GM13976 (cell line): ENCODE measurements at regions not wholly inside any gene's neighbourhood (a gene's known extent, or its start where the extent isn't known, plus 50 kb on each side); places are given as distances from the start of the nearest gene placed in this dataset.

Source experiments
- DNase-seq: peaks from one replicate; pipeline ENCODE4 v3.0.0; 2012; ENCODE audit warnings: low spot score
- CTCF ChIP-seq: IDR thresholded peaks from 2 replicates; pipeline ENCODE4 v1.5.1; 2012; ENCODE audit warnings: borderline replicate concordance, mild to moderate bottlenecking; ENCODE audit not compliant: insufficient read depth; ENCODE audit errors: extremely low read depth, missing control alignments, control extremely low read depth
- in situ Hi-C: fragments of 300-500 bp; cut with MboI; formaldehyde crosslinking; loops from one replicate; pipeline ENCODE4 v1.12.0; 2022; ENCODE audit warnings: low sequenced_read_pairs, mixed read lengths, inconsistent platforms; ENCODE audit not compliant: unreplicated experiment

DNA sequence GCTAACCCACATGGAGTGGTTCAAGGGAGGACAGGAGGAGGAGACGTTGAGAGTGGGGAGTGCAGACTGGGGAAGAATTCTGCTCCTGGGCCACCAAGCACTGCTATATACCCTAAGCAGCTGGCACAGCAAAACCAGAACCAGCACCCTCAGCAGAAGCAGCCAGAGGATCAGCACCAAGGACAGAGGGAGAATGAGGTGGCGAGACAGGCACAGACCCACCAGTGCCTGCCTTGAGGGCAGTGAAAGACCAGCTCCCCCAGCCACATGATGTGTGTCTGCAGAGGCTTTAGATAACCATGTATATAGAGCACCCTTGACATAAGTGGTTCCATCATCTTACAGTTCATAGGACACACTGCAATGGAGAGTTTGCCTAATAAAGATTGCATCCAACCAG lies 319.0 kb downstream of the GABRB3 start:
- no peak for TF ChIP-seq CTCF
- in situ Hi-C loops = no loop called here
- no peak for DNase-seq

DNA sequence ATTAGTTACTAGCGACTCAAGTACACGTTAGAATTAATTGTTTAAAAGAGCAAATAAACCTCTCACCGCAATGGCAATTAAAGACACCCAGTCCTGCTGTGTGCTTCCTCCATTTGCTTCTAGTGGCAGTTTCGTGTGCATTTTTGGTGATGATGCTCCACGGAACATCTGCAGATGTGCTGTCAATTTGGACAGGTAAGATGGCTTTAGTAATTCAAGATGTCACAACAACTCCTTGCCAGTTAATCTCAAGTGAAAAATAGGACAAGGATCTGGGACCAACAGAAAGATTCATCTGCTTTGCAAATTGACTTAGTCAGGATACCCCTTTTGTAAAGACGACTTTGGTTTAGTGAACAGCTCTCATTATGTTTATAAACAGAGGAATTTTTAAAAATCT lies 320.9 kb downstream of the GABRB3 start:
- no peak for DNase-seq
- in situ Hi-C loops = no loop called here
- no peak for TF ChIP-seq CTCF

- no peak for TF ChIP-seq CTCF
- in situ Hi-C loops = no loop called here
- no peak for DNase-seq
Measured at GRCh38 chr15:26449291-26449690, 323.6 kb downstream of the GABRB3 start.

DNA sequence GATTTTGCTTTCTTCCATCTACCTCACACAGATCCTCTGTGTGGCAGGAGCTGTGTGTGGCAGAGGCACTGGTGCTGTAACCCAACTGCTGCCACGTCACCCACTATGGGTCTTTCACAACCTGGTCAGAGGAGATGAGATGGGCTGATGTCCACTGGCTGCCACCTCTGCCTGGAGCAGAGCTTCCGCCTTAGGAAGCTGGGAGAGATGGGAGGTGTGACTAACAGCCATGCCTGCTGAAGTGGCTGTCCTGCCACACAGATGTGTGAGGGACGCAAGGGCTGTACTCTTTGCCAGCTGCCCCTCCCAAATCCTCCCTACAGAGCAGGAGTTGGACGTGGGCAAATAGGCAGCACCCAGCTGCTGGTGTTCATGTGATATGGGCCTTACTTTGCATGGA lies 329.5 kb downstream of the GABRB3 start:
- in situ Hi-C loops = no loop called here
- no peak for TF ChIP-seq CTCF
- DNase-seq = no peak

GRCh38 chr15:26442680-26443079 lies 330.2 kb downstream of the GABRB3 start:
- no peak for DNase-seq

GRCh38 chr15:26439681-26440080 lies 333.2 kb downstream of the GABRB3 start:
- no peak for TF ChIP-seq CTCF
- DNase-seq = no peak
- in situ Hi-C loops = no loop called here

More at GRCh38 chr15:26442680-26443079, 330.2 kb downstream of the GABRB3 start:
- no peak for TF ChIP-seq CTCF
- in situ Hi-C loops = no loop called here

- TF ChIP-seq CTCF = no peak
- DNase-seq = no peak
- in situ Hi-C loops = no loop called here
Measured at GRCh38 chr15:26438718-26439117, 334.1 kb downstream of the GABRB3 start.
